ENCODE measurements at regions not wholly inside any gene's neighbourhood (a gene's known extent, or its start where the extent isn't known, plus 50 kb on each side); places are given as distances from the start of the nearest gene placed in this dataset.

DNA sequence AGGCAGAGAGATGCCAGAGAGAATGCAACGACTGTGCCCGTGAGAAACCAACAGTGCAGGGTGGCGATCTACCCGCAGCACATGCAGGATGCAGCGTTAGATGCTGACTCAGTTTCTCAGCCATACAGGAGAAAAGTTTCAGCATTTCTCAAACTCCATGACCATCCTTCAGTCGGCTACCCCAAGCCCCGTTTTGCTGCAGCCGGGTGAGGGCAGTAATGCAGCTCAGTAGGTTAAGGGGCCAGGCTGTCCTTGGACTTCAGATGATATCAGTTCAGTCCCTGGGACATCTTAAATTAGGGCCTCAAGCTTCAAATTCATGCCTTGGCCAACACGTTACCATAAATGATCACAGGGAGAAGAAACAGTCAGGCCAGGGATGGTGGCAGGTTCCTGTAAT lies 125.5 kb downstream of the PALM2AKAP2 start:
- intact Hi-C loops (cut with micrococcal nuclease; ENCODE audit: unreplicated experiment), result no loop called here

DNA sequence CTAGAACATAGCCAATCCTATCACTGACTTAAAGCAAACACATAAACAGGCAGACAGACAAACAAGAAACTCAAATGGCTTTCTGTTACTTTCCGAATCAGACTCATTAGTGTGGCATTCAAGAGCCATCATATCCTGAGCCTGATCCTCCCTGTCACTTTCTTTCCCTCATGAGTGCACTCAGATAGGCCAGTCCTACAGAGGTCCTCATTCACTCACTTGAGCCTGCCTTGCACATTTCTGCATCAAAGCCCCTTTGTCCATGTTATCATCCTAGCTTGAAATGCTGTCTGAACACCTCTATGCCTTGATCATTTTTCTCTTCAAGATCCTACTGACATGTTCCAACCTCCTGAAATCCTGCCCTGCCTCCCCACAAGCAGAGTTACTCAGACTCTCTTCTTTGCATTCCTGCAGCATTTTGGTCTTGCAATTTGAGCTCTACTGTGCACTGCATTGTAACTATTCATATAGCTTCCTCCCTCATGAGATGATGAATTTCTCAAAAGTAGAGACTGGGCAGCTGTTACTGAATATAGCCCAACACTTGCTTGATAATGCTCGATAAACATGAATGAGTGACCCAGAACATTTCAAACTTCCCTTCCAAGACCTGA lies 126.9 kb downstream of the PALM2AKAP2 start:
- DNase-seq, result no peak
- no peaks in the 10 kb centered on the region for H3K36me3 Mint-ChIP-seq (ENCODE audit: insufficient read depth, unreplicated experiment)
- no peaks in the 10 kb centered on the region for H3K9me3 Mint-ChIP-seq (ENCODE audit: low read depth, unreplicated experiment)
- CTCF ChIA-PET, result interaction anchor here (1.7 kb wide), 1 partner anchor 151 kb away, joined by 5 read pairs; no protein-coding TSS in a partner anchor
- H3K4me1 Mint-ChIP-seq (ENCODE audit: low read depth, unreplicated experiment), result no peaks in the 10 kb centered on the region
- peaks cover 2% of the 10 kb centered on the region for H3K27me3 Mint-ChIP-seq (ENCODE audit: unreplicated experiment)
- no TSS peak for BruUV-seq (replicated peaks)
- no peak overlapping the region for H3K4me3 Mint-ChIP-seq (ENCODE audit: low read depth, unreplicated experiment)
- no peak overlapping the region for H3K27ac Mint-ChIP-seq (ENCODE audit: unreplicated experiment)
- TF ChIP-seq CTCF (IDR thresholded peaks at IDR 0.05; ENCODE audit: unreplicated experiment), result no peak
- intact Hi-C loops (cut with micrococcal nuclease; ENCODE audit: unreplicated experiment), result no loop called here

More for the DNA sequence above, 125.5 kb downstream of the PALM2AKAP2 start:
- H3K9me3 Mint-ChIP-seq (ENCODE audit: low read depth, unreplicated experiment), result no peaks in the 10 kb centered on the region
- H3K27me3 Mint-ChIP-seq (ENCODE audit: unreplicated experiment), result peaks cover 15% of the 10 kb centered on the region
- H3K4me3 Mint-ChIP-seq (ENCODE audit: low read depth, unreplicated experiment), result no peak overlapping the region
- no peaks in the 10 kb centered on the region for H3K4me1 Mint-ChIP-seq (ENCODE audit: low read depth, unreplicated experiment)
- no peak for DNase-seq
- H3K27ac Mint-ChIP-seq (ENCODE audit: unreplicated experiment), result no peak overlapping the region
- no TSS peak for BruUV-seq (replicated peaks)
- no peaks in the 10 kb centered on the region for H3K36me3 Mint-ChIP-seq (ENCODE audit: insufficient read depth, unreplicated experiment)
- TF ChIP-seq CTCF (IDR thresholded peaks at IDR 0.05; ENCODE audit: unreplicated experiment), result no peak
- CTCF ChIA-PET, result no interaction called here

- Mint-ChIP-seq H3K4me1 (ENCODE audit: low read depth, unreplicated experiment) (no peaks in the 10 kb centered on the region), H3K4me3 (ENCODE audit: low read depth, unreplicated experiment) (no peak overlapping the region), H3K36me3 (ENCODE audit: insufficient read depth, unreplicated experiment) (no peaks in the 10 kb centered on the region), H3K9me3 (ENCODE audit: low read depth, unreplicated experiment) (no peaks in the 10 kb centered on the region), H3K27ac (ENCODE audit: unreplicated experiment) (no peak overlapping the region), H3K27me3 (ENCODE audit: unreplicated experiment) (no peaks in the 10 kb centered on the region)
- intact Hi-C loops (cut with micrococcal nuclease; ENCODE audit: unreplicated experiment), result no loop called here
- no TSS peak for BruUV-seq (replicated peaks)
- no peak for DNase-seq
- TF ChIP-seq CTCF (IDR thresholded peaks at IDR 0.05; ENCODE audit: unreplicated experiment), result no peak
- CTCF ChIA-PET, result interaction anchor here (1.7 kb wide), 1 partner anchor 151 kb away, joined by 5 read pairs; no protein-coding TSS in a partner anchor
Observed at GRCh38 chr9:109907400-109907799, 127.4 kb downstream of the PALM2AKAP2 start.

DNA sequence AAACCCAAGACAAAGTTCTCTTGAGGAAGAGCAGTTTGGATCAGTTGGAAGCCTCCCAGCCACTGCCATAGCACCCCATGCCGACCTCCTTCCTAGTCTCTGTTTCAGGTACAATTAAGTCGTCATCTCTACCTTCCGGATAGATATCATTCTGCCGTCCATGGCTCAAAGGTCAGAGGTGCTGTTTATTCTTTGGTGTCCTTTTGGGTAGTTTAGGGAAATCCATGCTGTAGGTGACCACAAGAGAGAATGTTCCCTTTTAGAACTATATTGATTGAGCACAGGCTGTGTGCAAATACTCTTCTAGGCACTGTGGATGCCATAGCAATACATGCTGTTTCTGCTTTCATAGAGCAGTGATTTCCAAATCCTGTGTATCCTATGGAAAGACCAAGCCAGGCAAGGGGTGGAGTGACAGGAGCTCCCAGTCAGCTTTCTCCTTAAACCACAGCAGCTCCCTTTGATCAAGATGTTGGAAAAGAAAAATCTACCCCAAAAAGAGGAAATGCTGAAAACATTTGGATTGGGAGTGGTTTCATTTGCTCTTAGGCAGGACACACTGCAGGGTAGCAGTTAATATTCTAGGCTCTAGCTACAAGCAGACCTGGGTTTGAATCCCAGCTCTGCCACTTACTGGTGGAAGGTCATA lies 127.9 kb downstream of the PALM2AKAP2 start:
- no peak for TF ChIP-seq CTCF (IDR thresholded peaks at IDR 0.05; ENCODE audit: unreplicated experiment)
- Mint-ChIP-seq H3K36me3 (ENCODE audit: insufficient read depth, unreplicated experiment) (no peaks in the 10 kb centered on the region), H3K4me1 (ENCODE audit: low read depth, unreplicated experiment) (no peaks in the 10 kb centered on the region), H3K27ac (ENCODE audit: unreplicated experiment) (no peak overlapping the region), H3K27me3 (ENCODE audit: unreplicated experiment) (no peaks in the 10 kb centered on the region), H3K9me3 (ENCODE audit: low read depth, unreplicated experiment) (no peaks in the 10 kb centered on the region), H3K4me3 (ENCODE audit: low read depth, unreplicated experiment) (no peak overlapping the region)
- intact Hi-C loops (cut with micrococcal nuclease; ENCODE audit: unreplicated experiment), result no loop called here
- CTCF ChIA-PET, result interaction anchor here (1.7 kb wide), 1 partner anchor 150 kb away, joined by 5 read pairs; no protein-coding TSS in a partner anchor
- no peak for DNase-seq
- no TSS peak for BruUV-seq (replicated peaks)
